Motor neuron (in vitro differentiated cells): ENCODE measurements at regions not wholly inside any gene's neighbourhood (a gene's known extent, or its start where the extent isn't known, plus 50 kb on each side); places are given as distances from the start of the nearest gene placed in this dataset.

ENCODE experiments used
- ATAC-seq, 8 experiments: fragments of 200-7000 bp; cut with Tn5 transposase; replicated peaks in 6 of 8; 2 replicates each; pipeline ENCODE4 v1.8.0; 2021; ENCODE audit warnings: mild to moderate bottlenecking in 8 of 8, moderate library complexity in 8 of 8
- H3K27ac ChIP-seq, 2 donors: fragments of 250-450 bp; sonication (Bioruptor Pico); 2 replicates each; pipeline ENCODE4 v1.9.0; 2021; ENCODE audit warnings: antibody characterized with exemption in 2 of 2, mild to moderate bottlenecking in 2 of 2, moderate library complexity in 1 of 2
- H3K4me1 ChIP-seq, 2 donors: fragments of 250-450 bp; sonication (Bioruptor Pico); replicated peaks in 1 of 2; 2 replicates each; pipeline ENCODE4 v1.6.1; 2021; ENCODE audit warnings: antibody characterized with exemption in 2 of 2, mild to moderate bottlenecking in 2 of 2, moderate library complexity in 1 of 2
- H3K4me3 ChIP-seq, 5 donors: fragments of 250-450 bp; sonication (Bioruptor Pico); 2 replicates each; pipeline ENCODE4 v1.9.0; 2021; ENCODE audit warnings: antibody characterized with exemption in 5 of 5, mild to moderate bottlenecking in 5 of 5, moderate library complexity in 4 of 5
- WGBS, 10 experiments: fragments of 450-650 bp; shearing (Covaris generic); methylation state at CpG; one replicate each; pipeline ENCODE4 v1.0.0; 2022; 5-methylcytosine and 5-hydroxymethylcytosine counted together
- in situ Hi-C, 9 experiments: fragments of 400-800 bp; cut with MboI; loops; one replicate each; pipeline ENCODE4 v1.15.0; 2021; ENCODE audit warnings: low sequenced_read_pairs in 9 of 9, low pct_unique_long_range_greater_than_20kb in 2 of 9; ENCODE audit not compliant: unreplicated experiment in 9 of 9

GRCh38 chr4:8690216-8691150 lies 97.9 kb downstream of the CPZ start:
- ATAC-seq, result no peak
- H3K27ac ChIP-seq, result no peak overlapping the region
- no peaks in the 10 kb centered on the region for H3K4me1 ChIP-seq
- no peak overlapping the region for H3K4me3 ChIP-seq
- 27 to 100% (median 54%) methylated on average over 1 to 8 of the region's 23 CpGs; no CpG with 5 or more reads in 3 of the 10 experiments for WGBS, 10 experiments
- in situ Hi-C loops, result loop anchor here in 3 of 9 experiments (25.0 kb wide), 2 partner anchors 197 to 222 kb away; no protein-coding TSS in a partner anchor

GRCh38 chr4:8689741-8690140 lies 97.2 kb downstream of the CPZ start:
- no peak for ATAC-seq

GRCh38 chr4:8688908-8689445 lies 96.4 kb downstream of the CPZ start:
- WGBS, 10 experiments, result 10 to 90% (median 75%) methylated on average over 1 to 11 of the region's 19 CpGs; no CpG with 5 or more reads in 1 of the 10 experiments
- in situ Hi-C loops, result loop anchor here in 3 of 9 experiments (25.0 kb wide), 2 partner anchors 198 to 223 kb away; no protein-coding TSS in a partner anchor

More at GRCh38 chr4:8689741-8690140, 97.2 kb downstream of the CPZ start:
- WGBS, 10 experiments, result 20 to 93% (median 60%) methylated on average over 2 to 5 of the region's 8 CpGs; no CpG with 5 or more reads in 6 of the 10 experiments
- no peaks in the 10 kb centered on the region for H3K4me1 ChIP-seq
- in situ Hi-C loops, result loop anchor here in 3 of 9 experiments (25.0 kb wide), 2 partner anchors 198 to 223 kb away; no protein-coding TSS in a partner anchor
- H3K27ac ChIP-seq, result no peak overlapping the region
- H3K4me3 ChIP-seq, result no peak overlapping the region

GRCh38 chr4:8688041-8688907 lies 95.7 kb downstream of the CPZ start:
- H3K4me3 ChIP-seq, result no peak overlapping the region
- no peak overlapping the region for H3K27ac ChIP-seq
- in situ Hi-C loops, result loop anchor here in 3 of 9 experiments (25.0 kb wide), 2 partner anchors 199 to 224 kb away; no protein-coding TSS in a partner anchor
- WGBS, 10 experiments, result 0 to 80% (median 24%) methylated on average over 1 to 18 of the region's 41 CpGs; no CpG with 5 or more reads in 1 of the 10 experiments
- ATAC-seq, result peak; percentile 63 to 97 (median 93)
- no peaks in the 10 kb centered on the region for H3K4me1 ChIP-seq

More at GRCh38 chr4:8688908-8689445, 96.4 kb downstream of the CPZ start:
- no peak overlapping the region for H3K27ac ChIP-seq
- no peak overlapping the region for H3K4me3 ChIP-seq
- H3K4me1 ChIP-seq, result no peaks in the 10 kb centered on the region
- ATAC-seq, result no peak

GRCh38 chr4:8687083-8687482 lies 94.5 kb downstream of the CPZ start:
- WGBS, 10 experiments, result 50 to 80% methylated on average over 1 of the region's 1 CpG; no CpG with 5 or more reads in 8 of the 10 experiments
- H3K27ac ChIP-seq, result no peak overlapping the region
- in situ Hi-C loops, result loop anchor here in 3 of 9 experiments (25.0 kb wide), 2 partner anchors 200 to 225 kb away; no protein-coding TSS in a partner anchor
- ATAC-seq, result no peak
- no peaks in the 10 kb centered on the region for H3K4me1 ChIP-seq
- no peak overlapping the region for H3K4me3 ChIP-seq

- in situ Hi-C loops, result loop anchor here in 3 of 9 experiments (25.0 kb wide), 2 partner anchors 201 to 226 kb away; no protein-coding TSS in a partner anchor
- Histone ChIP-seq H3K4me1 (no peaks in the 10 kb centered on the region), H3K4me3 (no peak overlapping the region), H3K27ac (no peak overlapping the region)
- 26 to 100% (median 63%) methylated on average over 1 to 4 of the region's 6 CpGs; no CpG with 5 or more reads in 5 of the 10 experiments for WGBS, 10 experiments
- ATAC-seq, result no peak
These were observed 93.3 kb downstream of the CPZ start for GRCh38 chr4:8685831-8686230.

- 21 to 93% (median 75%) methylated on average over 3 to 5 of the region's 5 CpGs; no CpG with 5 or more reads in 1 of the 10 experiments for WGBS, 10 experiments
- ATAC-seq, result no peak
- no peaks in the 10 kb centered on the region for H3K4me1 ChIP-seq
- no peak overlapping the region for H3K4me3 ChIP-seq
- H3K27ac ChIP-seq, result no peak overlapping the region
- in situ Hi-C loops, result loop anchor here in 3 of 9 experiments (25.0 kb wide), 2 partner anchors 204 to 229 kb away; no protein-coding TSS in a partner anchor
These were observed 90.9 kb downstream of the CPZ start for GRCh38 chr4:8683462-8683861.

- no peak overlapping the region for H3K27ac ChIP-seq
- in situ Hi-C loops, result loop anchor here in 3 of 9 experiments (25.0 kb wide), 2 partner anchors 205 to 230 kb away; no protein-coding TSS in a partner anchor
- ATAC-seq, result peak in 1 of 8 experiments; percentile 74
- no peak overlapping the region for H3K4me3 ChIP-seq
- H3K4me1 ChIP-seq, result no peaks in the 10 kb centered on the region
- 0 to 34% methylated on average over 5 of the region's 10 CpGs; no CpG with 5 or more reads in 8 of the 10 experiments for WGBS, 10 experiments
These were observed 90.2 kb downstream of the CPZ start for GRCh38 chr4:8682725-8683124.

GRCh38 chr4:8682296-8682695 lies 89.7 kb downstream of the CPZ start:
- Histone ChIP-seq H3K27ac (no peak overlapping the region), H3K4me3 (no peak overlapping the region), H3K4me1 (no peaks in the 10 kb centered on the region)
- 0 to 20% (median 0%) methylated on average over 1 to 2 of the region's 4 CpGs; no CpG with 5 or more reads in 5 of the 10 experiments for WGBS, 10 experiments
- in situ Hi-C loops, result loop anchor here in 3 of 9 experiments (25.0 kb wide), 2 partner anchors 205 to 230 kb away; no protein-coding TSS in a partner anchor
- no peak for ATAC-seq

- WGBS, 10 experiments, result 6 to 54% (median 30%) methylated on average over 1 to 3 of the region's 11 CpGs; no CpG with 5 or more reads in 4 of the 10 experiments
- Histone ChIP-seq H3K4me3 (no peak overlapping the region), H3K27ac (no peak overlapping the region), H3K4me1 (no peaks in the 10 kb centered on the region)
- no peak for ATAC-seq
- in situ Hi-C loops, result loop anchor here in 3 of 9 experiments (25.0 kb wide), 2 partner anchors 206 to 231 kb away; no protein-coding TSS in a partner anchor
These were observed 88.8 kb downstream of the CPZ start for GRCh38 chr4:8681391-8681790.

- no peak overlapping the region for H3K27ac ChIP-seq
- ATAC-seq, result no peak
- no peak overlapping the region for H3K4me3 ChIP-seq
- in situ Hi-C loops, result loop anchor here in 3 of 9 experiments (25.0 kb wide), 2 partner anchors 208 to 233 kb away; no protein-coding TSS in a partner anchor
- H3K4me1 ChIP-seq, result no peaks in the 10 kb centered on the region
- whole genome bisulfite sequencing, 10 experiments, result 13 to 80% (median 37%) methylated on average over 1 to 2 of the region's 2 CpGs; no CpG with 5 or more reads in 2 of the 10 experiments
These were observed 86.5 kb downstream of the CPZ start for GRCh38 chr4:8679032-8679431.

- Histone ChIP-seq H3K27ac (no peak overlapping the region), H3K4me3 (no peak overlapping the region), H3K4me1 (no peaks in the 10 kb centered on the region)
- ATAC-seq, result no peak
- WGBS, 10 experiments, result 40 to 90% (median 68%) methylated on average over 1 to 7 of the region's 11 CpGs; no CpG with 5 or more reads in 6 of the 10 experiments
- in situ Hi-C loops, result loop anchor here in 3 of 9 experiments (25.0 kb wide), 2 partner anchors 211 to 236 kb away; no protein-coding TSS in a partner anchor
These were observed 84.1 kb downstream of the CPZ start for GRCh38 chr4:8676676-8677075.
